ENCODE measurements at regions not wholly inside any gene's neighbourhood (a gene's known extent, or its start where the extent isn't known, plus 50 kb on each side); places are given as distances from the start of the nearest gene placed in this dataset.

DNA sequence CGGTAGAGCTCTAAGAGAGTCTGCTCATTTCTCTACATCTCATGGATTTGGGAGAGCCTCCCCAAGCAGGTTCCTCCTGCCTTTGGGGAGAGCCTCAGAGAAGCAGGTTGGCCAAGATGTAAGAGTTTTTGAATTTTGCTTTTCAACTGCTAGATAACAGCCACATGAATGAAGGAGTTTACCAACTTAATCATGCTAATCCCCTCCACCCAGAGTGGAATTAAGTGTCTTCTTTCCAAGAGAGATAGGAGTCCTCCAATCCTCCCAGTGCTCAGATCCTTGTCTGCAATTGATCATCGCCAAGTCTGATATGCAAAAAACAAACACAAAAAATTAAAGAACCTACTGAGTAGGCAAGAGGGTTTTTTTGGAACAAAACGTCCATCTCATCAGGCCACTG lies 99.4 kb upstream of the MAP3K1 start:
- DNase-seq = no peak
- intact Hi-C loops (cut with DNase I; ENCODE audit: low total_unique reads) = no loop called here
- no peaks in the 10 kb centered on the region for H3K27me3 ChIP-seq
- no peaks in the 10 kb centered on the region for H3K4me1 ChIP-seq
- TF ChIP-seq, protein P1, sequence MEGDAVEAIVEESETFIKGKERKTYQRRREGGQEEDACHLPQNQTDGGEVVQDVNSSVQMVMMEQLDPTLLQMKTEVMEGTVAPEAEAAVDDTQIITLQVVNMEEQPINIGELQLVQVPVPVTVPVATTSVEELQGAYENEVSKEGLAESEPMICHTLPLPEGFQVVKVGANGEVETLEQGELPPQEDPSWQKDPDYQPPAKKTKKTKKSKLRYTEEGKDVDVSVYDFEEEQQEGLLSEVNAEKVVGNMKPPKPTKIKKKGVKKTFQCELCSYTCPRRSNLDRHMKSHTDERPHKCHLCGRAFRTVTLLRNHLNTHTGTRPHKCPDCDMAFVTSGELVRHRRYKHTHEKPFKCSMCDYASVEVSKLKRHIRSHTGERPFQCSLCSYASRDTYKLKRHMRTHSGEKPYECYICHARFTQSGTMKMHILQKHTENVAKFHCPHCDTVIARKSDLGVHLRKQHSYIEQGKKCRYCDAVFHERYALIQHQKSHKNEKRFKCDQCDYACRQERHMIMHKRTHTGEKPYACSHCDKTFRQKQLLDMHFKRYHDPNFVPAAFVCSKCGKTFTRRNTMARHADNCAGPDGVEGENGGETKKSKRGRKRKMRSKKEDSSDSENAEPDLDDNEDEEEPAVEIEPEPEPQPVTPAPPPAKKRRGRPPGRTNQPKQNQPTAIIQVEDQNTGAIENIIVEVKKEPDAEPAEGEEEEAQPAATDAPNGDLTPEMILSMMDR (IDR thresholded peaks at IDR 0.05) = no peak
- no peak for TF ChIP-seq POLR2A (IDR thresholded peaks at IDR 0.05)
- no peaks in the 10 kb centered on the region for H3K36me3 ChIP-seq
- no peaks in the 10 kb centered on the region for H3K9me3 ChIP-seq
- no peak overlapping the region for H3K4me3 ChIP-seq
- no peak overlapping the region for H3K27ac ChIP-seq

DNA sequence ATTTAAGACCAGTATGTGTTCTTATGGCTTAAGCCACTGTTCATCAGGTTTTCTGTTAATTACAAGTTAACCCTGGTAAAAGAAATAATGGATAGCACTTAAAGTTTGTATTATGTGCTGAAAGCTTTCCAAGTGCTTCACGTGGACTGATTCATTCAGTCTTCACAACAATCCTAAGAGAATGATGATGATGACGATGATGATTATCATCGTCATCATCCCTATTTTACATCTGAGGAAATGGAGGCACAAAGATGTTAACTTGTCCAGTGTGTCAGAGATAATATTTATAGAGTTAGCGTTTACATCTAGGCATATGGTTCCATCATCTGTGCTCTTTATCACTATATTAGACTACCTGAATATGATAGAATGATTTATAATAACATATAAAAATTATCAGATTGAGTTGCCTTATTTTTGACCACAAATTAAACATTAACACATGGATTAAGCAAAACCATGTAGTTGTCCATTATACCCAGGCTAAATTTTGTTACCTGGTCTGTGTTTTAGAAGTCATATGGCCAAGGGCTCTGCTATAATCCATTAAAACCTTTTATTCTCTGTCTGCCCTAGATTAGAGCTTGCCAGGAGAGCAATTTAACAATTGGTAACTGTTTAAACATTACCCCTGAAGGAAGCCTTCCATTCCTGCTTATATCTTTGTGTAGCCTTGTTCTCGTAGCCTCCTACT lies 102.3 kb upstream of the MAP3K1 start:
- TF ChIP-seq, protein P1 (IDR thresholded peaks at IDR 0.05) = no peak
- TF ChIP-seq POLR2A (IDR thresholded peaks at IDR 0.05) = no peak
- Histone ChIP-seq H3K9me3 (no peaks in the 10 kb centered on the region), H3K36me3 (no peaks in the 10 kb centered on the region), H3K4me3 (no peak overlapping the region), H3K4me1 (no peaks in the 10 kb centered on the region), H3K27ac (no peak overlapping the region), H3K27me3 (no peaks in the 10 kb centered on the region)
- intact Hi-C loops (cut with DNase I; ENCODE audit: low total_unique reads) = no loop called here
- DNase-seq = no peak

DNA sequence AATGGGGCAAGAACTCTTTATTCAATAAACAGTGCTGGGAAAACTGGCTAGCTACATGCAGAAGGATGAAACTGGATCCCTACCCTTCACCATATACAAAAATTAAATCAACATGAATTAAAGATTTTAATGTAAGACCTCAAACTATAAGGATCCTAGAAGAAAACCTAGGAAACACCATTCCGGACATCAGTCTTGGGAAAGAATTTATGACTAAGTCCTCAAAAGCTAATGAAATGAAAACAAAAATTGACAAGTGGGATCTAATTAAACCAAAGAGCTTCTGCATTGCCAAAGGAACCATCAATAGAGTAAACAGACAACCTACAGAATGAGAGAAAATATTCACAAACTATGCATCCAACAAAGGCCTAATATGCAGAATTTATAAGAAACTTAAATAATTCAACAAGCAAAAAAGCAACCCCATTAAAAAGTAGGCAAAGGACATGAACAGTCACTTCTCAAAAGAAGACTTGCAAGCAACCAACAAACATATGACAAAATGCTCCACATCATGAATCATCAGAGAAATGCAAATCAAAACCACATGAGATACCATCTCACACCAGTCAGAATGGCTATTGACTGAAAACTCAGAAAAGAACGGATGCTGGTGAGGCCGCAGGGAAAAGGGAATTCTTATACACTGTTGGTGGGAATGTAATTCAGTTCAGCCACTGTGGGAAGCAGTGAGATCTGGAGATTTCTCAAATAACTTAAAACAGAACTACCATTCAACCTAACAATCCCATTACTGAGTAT lies 104.3 kb upstream of the MAP3K1 start:
- intact Hi-C loops (cut with DNase I; ENCODE audit: low total_unique reads) = no loop called here
- Histone ChIP-seq H3K4me1 (no peaks in the 10 kb centered on the region), H3K27ac (no peak overlapping the region), H3K9me3 (no peaks in the 10 kb centered on the region), H3K27me3 (no peaks in the 10 kb centered on the region), H3K4me3 (no peak overlapping the region), H3K36me3 (no peaks in the 10 kb centered on the region)
- DNase-seq = no peak
- TF ChIP-seq, protein P1 (IDR thresholded peaks at IDR 0.05) = no peak
- no peak for TF ChIP-seq POLR2A (IDR thresholded peaks at IDR 0.05)

DNA sequence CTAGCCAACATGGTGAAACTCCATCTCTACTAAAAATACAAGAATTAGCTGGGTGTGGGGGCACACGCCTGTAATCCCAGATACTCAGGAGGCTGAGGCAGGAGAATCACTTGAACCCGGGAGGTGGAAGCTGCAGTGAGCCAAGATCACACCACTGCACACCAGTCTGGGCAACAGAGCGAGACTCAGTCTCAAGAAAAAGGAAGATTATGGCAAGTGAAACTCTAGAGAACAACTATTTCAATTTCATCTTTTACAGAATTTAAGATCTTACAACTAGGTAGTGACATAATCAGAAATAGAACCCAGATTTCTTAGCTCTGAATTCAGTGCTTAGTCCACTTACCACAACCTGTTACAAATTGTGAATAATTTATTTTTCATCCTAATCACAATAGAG lies 108.8 kb upstream of the MAP3K1 start:
- H3K27ac ChIP-seq = no peak overlapping the region
- no peaks in the 10 kb centered on the region for H3K36me3 ChIP-seq
- H3K4me3 ChIP-seq = no peak overlapping the region
- H3K9me3 ChIP-seq = no peaks in the 10 kb centered on the region
- TF ChIP-seq, protein P1 (IDR thresholded peaks at IDR 0.05) = no peak
- TF ChIP-seq POLR2A (IDR thresholded peaks at IDR 0.05) = no peak
- intact Hi-C loops (cut with DNase I; ENCODE audit: low total_unique reads) = no loop called here
- DNase-seq = no peak
- H3K27me3 ChIP-seq = no peaks in the 10 kb centered on the region
- H3K4me1 ChIP-seq = no peaks in the 10 kb centered on the region

DNA sequence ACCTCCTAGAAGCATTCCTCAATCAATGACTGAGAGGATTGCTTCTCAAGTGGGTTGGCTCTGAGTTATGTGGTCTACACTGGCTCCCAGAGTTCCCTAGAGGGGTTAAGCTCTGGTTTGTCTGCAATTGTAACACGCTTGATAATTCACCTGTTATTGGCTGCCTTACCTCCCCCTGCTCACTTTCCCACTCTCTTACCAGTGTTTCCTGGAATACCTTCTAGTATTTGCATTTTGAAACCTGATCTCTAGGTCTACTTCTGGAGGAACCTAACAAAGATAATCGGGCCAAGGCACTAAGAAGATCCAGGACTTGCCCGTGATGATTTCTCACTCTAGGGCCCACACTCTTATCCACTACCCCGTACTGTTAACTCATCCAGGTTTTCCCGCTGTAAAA lies 110.1 kb upstream of the MAP3K1 start:
- no peak for TF ChIP-seq POLR2A (IDR thresholded peaks at IDR 0.05)
- H3K4me1 ChIP-seq = no peaks in the 10 kb centered on the region
- intact Hi-C loops (cut with DNase I; ENCODE audit: low total_unique reads) = no loop called here
- no peaks in the 10 kb centered on the region for H3K27me3 ChIP-seq
- no peak overlapping the region for H3K4me3 ChIP-seq
- no peaks in the 10 kb centered on the region for H3K36me3 ChIP-seq
- no peak overlapping the region for H3K27ac ChIP-seq
- DNase-seq = no peak
- no peaks in the 10 kb centered on the region for H3K9me3 ChIP-seq

Measured in uterus (tissue), 3 donors.